K562 (cell line): ENCODE measurements at regions not wholly inside any gene's neighbourhood (a gene's known extent, or its start where the extent isn't known, plus 50 kb on each side); places are given as distances from the start of the nearest gene placed in this dataset.

Experiments
- ATAC-seq: fragments of 200-7000 bp; cut with Tn5 transposase; 3 replicates; pipeline ENCODE4 v1.9.1; 2020; ENCODE audit warnings: moderate library complexity
- BruUV-seq: library from RNA; stranded (reverse); fragments of 400-500 nt; replicated peaks from 2 replicates; lab custom pipeline; 2021; lab: Mats Ljungman, UMichigan
- CTCF ChIA-PET: fragments of 300-600 bp; formaldehyde crosslinking; extraction: SDS; loops from one replicate; lab custom pipeline; 2021; ENCODE audit warnings: low intra/inter-chr PET ratio; lab: Yijun Ruan, JAX
- POLR2A ChIA-PET: fragments of 300-600, 350-650 bp; sonication (Branson Sonifier 250); formaldehyde crosslinking; extraction: SDS; loops from one replicate; lab custom pipeline; 2021; ENCODE audit warnings: antibody characterized with exemption, inconsistent platforms; lab: Yijun Ruan, JAX
- DNase-seq, 4 experiments: peaks; one replicate each; pipeline versions ENCODE4 v3.0.0 to v3.0.0-alpha.2; 2011 to 2018; ENCODE audit warnings: low spot score in 3 of 4, mixed read lengths in 3 of 4; ENCODE audit errors: extremely low read depth in 1 of 4
- FAIRE-seq: peaks from 2 replicates; lab custom pipeline; 2011; peaks lifted over from hg19 to GRCh38; lab: Jason Lieb, UNC
- H2AFZ ChIP-seq: 2 replicates; pipeline ENCODE4 v1.6.0; 2011; ENCODE audit warnings: low read depth, low read length, control low read depth, inconsistent platforms
- H3K27ac ChIP-seq: fragments of 200-600 bp; 3 replicates; pipeline ENCODE4 v1.8.0; 2011; ENCODE audit warnings: low read depth, mild to moderate bottlenecking, control low read depth, inconsistent platforms, low read length, moderate library complexity, mixed read lengths; ENCODE audit errors: extremely low read depth
- H3K27me3 ChIP-seq, 2 experiments: fragments of 300-600 bp in 1 of 2; 2 replicates in 1 of 2; 3 replicates in 1 of 2; pipeline versions ENCODE4 v1.6.0 to v1.8.0; 2011; ENCODE audit warnings: inconsistent platforms in 2 of 2, low read length in 2 of 2, mild to moderate bottlenecking in 1 of 2, mixed read lengths in 1 of 2, moderate library complexity in 1 of 2; ENCODE audit not compliant: control insufficient read depth in 2 of 2, insufficient read depth in 2 of 2
- H3K36me3 ChIP-seq: fragments of 300-600 bp; 3 replicates; pipeline ENCODE4 v1.8.0; 2011; ENCODE audit warnings: mild to moderate bottlenecking, low read length, inconsistent platforms; ENCODE audit not compliant: control insufficient read depth, insufficient read depth
- H3K4me1 ChIP-seq, 2 experiments: fragments of 200-600 bp in 1 of 2; replicated peaks in 1 of 2; 2 replicates in 1 of 2; 3 replicates in 1 of 2; pipeline versions ENCODE4 v1.5.1 to v1.8.0; 2011; ENCODE audit warnings: inconsistent platforms in 2 of 2, low read length in 2 of 2, mild to moderate bottlenecking in 1 of 2, mixed read lengths in 1 of 2, moderate library complexity in 1 of 2; ENCODE audit not compliant: control insufficient read depth in 2 of 2, insufficient read depth in 2 of 2
- H3K4me2 ChIP-seq: 2 replicates; pipeline ENCODE4 v1.6.1; 2011; ENCODE audit warnings: low read length, control low read depth, inconsistent platforms, mixed read lengths; ENCODE audit not compliant: insufficient read depth
- H3K4me3 ChIP-seq: fragments of 200-600 bp; sonication (generic), shearing (Covaris generic); 2 replicates; pipeline ENCODE4 v1.5.1; 2016; ENCODE audit warnings: control low read depth, inconsistent platforms
- H3K79me2 ChIP-seq: fragments of 200-600 bp; 3 replicates; pipeline ENCODE4 v1.8.0; 2011; ENCODE audit warnings: low read length, inconsistent platforms; ENCODE audit not compliant: control insufficient read depth, insufficient read depth
- H3K9ac ChIP-seq, 2 experiments: 2 replicates each; pipeline versions ENCODE4 v1.6.0 to v1.6.1; 2011; ENCODE audit warnings: low read depth in 2 of 2, low read length in 2 of 2, control low read depth in 1 of 2, inconsistent platforms in 1 of 2, mild to moderate bottlenecking in 1 of 2, mixed read lengths in 1 of 2; ENCODE audit not compliant: insufficient read depth in 1 of 2
- H3K9me1 ChIP-seq: one replicate; pipeline ENCODE4 v1.6.0; 2011; ENCODE audit warnings: inconsistent platforms, mild to moderate bottlenecking, low read length, moderate library complexity; ENCODE audit not compliant: control insufficient read depth, insufficient read depth
- H3K9me3 ChIP-seq: replicated peaks from 2 replicates; pipeline ENCODE4 v1.5.1; 2011; ENCODE audit warnings: low read depth, low read length, inconsistent platforms; ENCODE audit not compliant: control insufficient read depth, insufficient read depth
- H4K20me1 ChIP-seq: replicated peaks from 2 replicates; pipeline ENCODE4 v1.6.1; 2011; ENCODE audit warnings: low read length, inconsistent platforms, mixed read lengths; ENCODE audit not compliant: control insufficient read depth, insufficient read depth
- CBX8 ChIP-seq: fragments of 200-600 bp; sonication (generic); IDR thresholded peaks from 2 replicates; pipeline ENCODE4 v1.6.1; 2012; ENCODE audit warnings: borderline replicate concordance, mixed run types, low read depth, mild to moderate bottlenecking, moderate library complexity, mixed read lengths, low read length, control low read depth, inconsistent platforms; ENCODE audit not compliant: poor library complexity, severe bottlenecking; ENCODE audit errors: extremely low read depth
- KDM4B ChIP-seq, 2 experiments: fragments of 450-650 bp in 1 of 2; sonication (generic) in 1 of 2; IDR thresholded peaks; 2 replicates each; pipeline ENCODE4 v1.6.1; 2016 to 2017; ENCODE audit warnings: borderline replicate concordance in 2 of 2, antibody characterized with exemption in 1 of 2, low read depth in 1 of 2, mild to moderate bottlenecking in 1 of 2
- ZNF24 ChIP-seq: fragments of 450-650 bp; IDR thresholded peaks from 2 replicates; pipeline ENCODE4 v1.6.1; 2016
- WGBS: fragments of 100-300 bp; shearing (Covaris generic); methylation state at CpG from one replicate; pipeline ENCODE4 v1.1.6; 2016; ENCODE audit warnings: low coverage, mixed read lengths; ENCODE audit not compliant: insufficient coverage; ENCODE audit errors: missing lambda C conversion rate; 5-methylcytosine and 5-hydroxymethylcytosine counted together
- in situ Hi-C: fragments of 300-500 bp; cut with MboI; formaldehyde crosslinking; loops from 4 replicates; pipeline ENCODE4 v1.15.0; 2018; ENCODE audit warnings: inconsistent platforms, mixed read lengths
- intact Hi-C: fragments of 100-400 bp; cut with micrococcal nuclease; formaldehyde crosslinking; loops from 2 replicates; pipeline ENCODE4 v1.14.2; 2022
- TF ChIP-seq, protein P1 (sequence below), 2 experiments: fragments of 450-650 bp; IDR thresholded peaks; 2 replicates each; pipeline ENCODE4 v1.6.1; 2016; ENCODE audit warnings: mild to moderate bottlenecking in 2 of 2, borderline replicate concordance in 1 of 2, low read depth in 1 of 2, moderate library complexity in 1 of 2
- TF ChIP-seq, protein P2 (sequence below): fragments of 250-450 bp; sonication (Bioruptor Pico); IDR thresholded peaks from 2 replicates; pipeline ENCODE4 v1.5.0; 2021; ENCODE audit warnings: mild to moderate bottlenecking, borderline replicate concordance

DNA sequence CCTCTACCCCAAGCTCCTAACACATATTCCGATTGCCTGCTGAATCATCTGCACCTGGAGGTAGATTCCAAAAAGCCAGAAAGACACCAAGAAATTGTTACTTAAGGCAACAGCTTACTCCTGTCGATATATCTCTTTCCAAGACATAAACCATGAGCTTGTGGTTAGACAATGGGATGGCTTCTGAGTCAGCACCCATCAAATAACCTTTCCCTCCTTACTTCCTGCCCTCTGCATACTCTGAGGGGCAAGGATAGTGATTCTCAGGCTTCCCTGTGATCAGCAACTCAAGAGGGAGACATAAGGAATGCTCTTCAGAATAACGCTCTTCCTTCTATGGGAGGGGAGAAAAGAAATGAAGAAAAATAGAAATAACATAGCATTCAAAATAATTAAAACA is 70.9 kb downstream of the TMEM215 start (continued):
- TF ChIP-seq CBX8 = no peak

DNA sequence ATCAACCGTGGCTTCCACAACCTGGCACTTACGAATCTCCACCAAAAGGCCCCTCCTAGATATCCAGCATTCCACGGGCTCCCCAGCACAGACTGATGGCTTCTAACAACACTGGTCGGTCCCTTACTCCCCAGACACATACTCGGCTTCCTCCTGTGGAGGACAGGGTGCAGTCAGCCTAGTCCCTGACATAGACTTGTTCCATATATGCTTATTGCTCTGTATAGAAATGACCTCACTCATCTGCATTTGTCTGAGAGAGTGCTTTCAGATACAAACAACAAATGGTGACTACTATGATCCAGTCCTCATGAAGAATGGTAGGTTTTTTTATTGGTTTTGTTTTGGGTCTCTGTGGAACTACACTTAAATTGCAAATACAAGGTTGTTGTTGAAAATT is 72.4 kb downstream of the TMEM215 start:
- in situ Hi-C loops = no loop called here
- no TSS peak for BruUV-seq
- no peaks in the 10 kb centered on the region for H3K9me1 ChIP-seq
- no peak overlapping the region for H3K9ac ChIP-seq
- no peak overlapping the region for H3K4me3 ChIP-seq
- no peak overlapping the region for H3K4me2 ChIP-seq
- intact Hi-C loops = no loop called here
- no peak overlapping the region for H3K27ac ChIP-seq
- DNase-seq (no peak), FAIRE-seq (no peak), ATAC-seq (peak; percentile 35; the same call in 1 of the 3 replicates)
- H4K20me1 ChIP-seq = no peaks in the 10 kb centered on the region
- POLR2A ChIA-PET = no interaction called here
- H3K27me3 ChIP-seq = no peaks in the 10 kb centered on the region
- CTCF ChIA-PET = no interaction called here
- H2AFZ ChIP-seq = 0 out of 2 replicates have a peak overlapping the region, but pooled peaks have one; percentile 37
- no peaks in the 10 kb centered on the region for H3K4me1 ChIP-seq
- H3K36me3 ChIP-seq = no peaks in the 10 kb centered on the region
- TF ChIP-seq KDM4B (IDR thresholded peaks at IDR 0.05; ENCODE audit: borderline replicate concordance in 2 of 2, low read depth in 1 of 2) (no peak), ZNF24 (no peak)
- TF ChIP-seq, protein P1, sequence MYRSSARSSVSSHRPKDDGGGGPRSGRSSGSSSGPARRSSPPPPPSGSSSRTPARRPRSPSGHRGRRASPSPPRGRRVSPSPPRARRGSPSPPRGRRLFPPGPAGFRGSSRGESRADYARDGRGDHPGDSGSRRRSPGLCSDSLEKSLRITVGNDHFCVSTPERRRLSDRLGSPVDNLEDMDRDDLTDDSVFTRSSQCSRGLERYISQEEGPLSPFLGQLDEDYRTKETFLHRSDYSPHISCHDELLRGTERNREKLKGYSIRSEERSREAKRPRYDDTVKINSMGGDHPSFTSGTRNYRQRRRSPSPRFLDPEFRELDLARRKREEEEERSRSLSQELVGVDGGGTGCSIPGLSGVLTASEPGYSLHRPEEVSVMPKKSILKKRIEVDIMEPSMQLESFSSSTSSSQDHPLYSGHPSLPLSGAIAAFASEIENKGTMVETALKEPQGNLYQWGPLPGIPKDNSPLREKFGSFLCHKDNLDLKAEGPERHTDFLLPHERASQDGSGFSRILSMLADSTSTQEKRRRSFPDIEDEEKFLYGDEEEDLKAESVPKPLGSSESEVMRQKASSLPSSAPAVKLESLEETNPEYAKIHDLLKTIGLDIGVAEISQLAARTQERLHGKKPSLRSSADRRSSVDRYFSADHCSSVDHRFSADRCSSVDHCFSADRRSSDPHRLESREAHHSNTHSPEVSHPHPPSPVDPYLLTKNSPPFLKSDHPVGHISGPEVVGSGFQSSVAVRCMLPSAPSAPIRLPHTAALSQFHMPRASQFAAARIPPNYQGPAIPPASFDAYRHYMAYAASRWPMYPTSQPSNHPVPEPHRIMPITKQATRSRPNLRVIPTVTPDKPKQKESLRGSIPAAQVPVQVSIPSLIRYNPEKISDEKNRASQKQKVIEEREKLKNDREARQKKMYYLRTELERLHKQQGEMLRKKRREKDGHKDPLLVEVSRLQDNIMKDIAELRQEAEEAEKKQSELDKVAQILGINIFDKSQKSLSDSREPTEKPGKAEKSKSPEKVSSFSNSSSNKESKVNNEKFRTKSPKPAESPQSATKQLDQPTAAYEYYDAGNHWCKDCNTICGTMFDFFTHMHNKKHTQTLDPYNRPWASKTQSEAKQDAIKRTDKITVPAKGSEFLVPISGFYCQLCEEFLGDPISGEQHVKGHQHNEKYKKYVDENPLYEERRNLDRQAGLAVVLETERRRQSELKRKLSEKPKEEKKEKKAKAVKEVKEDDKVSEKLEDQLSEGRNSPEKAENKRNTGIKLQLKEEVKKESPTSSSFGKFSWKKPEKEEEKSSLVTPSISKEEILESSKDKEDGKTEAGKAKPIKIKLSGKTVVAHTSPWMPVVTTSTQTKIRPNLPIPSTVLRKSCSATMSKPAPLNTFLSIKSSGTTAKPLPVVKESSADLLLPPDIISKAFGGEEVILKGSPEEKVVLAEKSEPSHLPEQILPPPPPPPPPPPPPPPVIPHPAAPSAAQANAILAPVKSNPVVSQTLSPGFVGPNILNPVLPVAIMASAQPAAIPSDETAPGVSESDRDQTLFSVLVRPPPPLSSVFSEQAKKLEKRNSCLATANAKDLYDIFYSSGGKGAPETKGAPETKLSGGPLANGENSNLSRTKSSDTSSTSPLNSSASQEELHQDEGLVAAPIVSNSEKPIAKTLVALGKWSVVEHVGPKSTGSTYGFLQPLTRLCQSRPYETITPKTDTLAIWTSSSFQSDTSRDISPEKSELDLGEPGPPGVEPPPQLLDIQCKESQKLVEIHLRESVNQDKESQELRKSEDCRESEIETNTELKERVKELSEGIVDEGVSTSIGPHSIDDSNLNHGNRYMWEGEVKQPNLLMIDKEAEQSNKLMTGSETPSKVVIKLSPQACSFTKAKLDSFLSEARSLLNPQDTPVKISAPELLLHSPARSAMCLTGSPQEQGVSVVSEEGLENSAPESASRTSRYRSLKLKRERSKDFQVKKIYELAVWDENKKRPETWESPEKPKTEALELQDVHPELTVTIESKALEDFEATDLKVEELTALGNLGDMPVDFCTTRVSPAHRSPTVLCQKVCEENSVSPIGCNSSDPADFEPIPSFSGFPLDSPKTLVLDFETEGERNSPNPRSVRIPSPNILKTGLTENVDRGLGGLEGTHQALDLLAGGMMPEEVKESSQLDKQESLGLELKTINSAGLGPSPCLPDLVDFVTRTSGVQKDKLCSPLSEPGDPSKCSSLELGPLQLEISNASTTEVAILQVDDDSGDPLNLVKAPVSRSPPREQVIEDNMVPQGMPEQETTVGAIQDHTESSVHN (IDR thresholded peaks at IDR 0.05; ENCODE audit: borderline replicate concordance in 1 of 2, low read depth in 1 of 2) = no peak
- TF ChIP-seq, protein P2, sequence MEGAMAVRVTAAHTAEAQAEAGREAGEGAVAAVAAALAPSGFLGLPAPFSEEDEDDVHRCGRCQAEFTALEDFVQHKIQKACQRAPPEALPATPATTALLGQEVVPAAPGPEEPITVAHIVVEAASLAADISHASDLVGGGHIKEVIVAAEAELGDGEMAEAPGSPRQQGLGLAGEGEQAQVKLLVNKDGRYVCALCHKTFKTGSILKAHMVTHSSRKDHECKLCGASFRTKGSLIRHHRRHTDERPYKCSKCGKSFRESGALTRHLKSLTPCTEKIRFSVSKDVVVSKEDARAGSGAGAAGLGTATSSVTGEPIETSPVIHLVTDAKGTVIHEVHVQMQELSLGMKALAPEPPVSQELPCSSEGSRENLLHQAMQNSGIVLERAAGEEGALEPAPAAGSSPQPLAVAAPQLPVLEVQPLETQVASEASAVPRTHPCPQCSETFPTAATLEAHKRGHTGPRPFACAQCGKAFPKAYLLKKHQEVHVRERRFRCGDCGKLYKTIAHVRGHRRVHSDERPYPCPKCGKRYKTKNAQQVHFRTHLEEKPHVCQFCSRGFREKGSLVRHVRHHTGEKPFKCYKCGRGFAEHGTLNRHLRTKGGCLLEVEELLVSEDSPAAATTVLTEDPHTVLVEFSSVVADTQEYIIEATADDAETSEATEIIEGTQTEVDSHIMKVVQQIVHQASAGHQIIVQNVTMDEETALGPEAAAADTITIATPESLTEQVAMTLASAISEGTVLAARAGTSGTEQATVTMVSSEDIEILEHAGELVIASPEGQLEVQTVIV (CRISPR knock-in tag) = no peak
- WGBS = 6% methylated on average over 5 of the region's 5 CpGs
- no peaks in the 10 kb centered on the region for H3K9me3 ChIP-seq
- H3K79me2 ChIP-seq = no peaks in the 10 kb centered on the region
